ENCODE measurements at regions not wholly inside any gene's neighbourhood (a gene's known extent, or its start where the extent isn't known, plus 50 kb on each side); places are given as distances from the start of the nearest gene placed in this dataset.

- Histone ChIP-seq H3K27me3 (ENCODE audit: control insufficient read depth in 2 of 2, insufficient read depth in 2 of 2, low read length in 2 of 2) (no peaks in the 10 kb centered on the region), H3K4me2 (replicated peaks; ENCODE audit: extremely low read depth, low read length, poor library complexity, severe bottlenecking) (no peak overlapping the region), H2AFZ (ENCODE audit: insufficient read depth, low read depth, low read length, poor library complexity, severe bottlenecking) (no peak overlapping the region), H3K36me3 (replicated peaks in 1 of 2; ENCODE audit: control insufficient read depth in 1 of 2, insufficient read depth in 2 of 2, low read length in 2 of 2) (no peaks in the 10 kb centered on the region), H3K9ac (ENCODE audit: insufficient read depth, low read length, poor library complexity, severe bottlenecking) (no peak overlapping the region), H3K79me2 (ENCODE audit: insufficient read depth, low read length) (no peaks in the 10 kb centered on the region), H3K9me3 (replicated peaks in 1 of 2; ENCODE audit: control insufficient read depth in 1 of 2, insufficient read depth in 1 of 2, low read length in 2 of 2) (no peaks in the 10 kb centered on the region), H3K4me1 (ENCODE audit: control insufficient read depth in 1 of 2, insufficient read depth in 2 of 2, low read length in 2 of 2) (no peaks in the 10 kb centered on the region), H4K20me1 (ENCODE audit: insufficient read depth, low read length) (no peaks in the 10 kb centered on the region), H3K27ac (ENCODE audit: low read depth in 1 of 2, low read length in 2 of 2) (no peak overlapping the region), H3K4me3 (replicated peaks in 1 of 3; ENCODE audit: low read depth in 2 of 3, low read length in 3 of 3) (no peak overlapping the region)
- H3K9me3 Mint-ChIP-seq, result peaks cover 0 to 8% (median 1%) of the 10 kb centered on the region in 7 donors
- WGBS (ENCODE audit: insufficient coverage), result 86% methylated on average over 4 of the region's 8 CpGs
- no peak for DNase-seq
- H3K27me3 Mint-ChIP-seq (ENCODE audit: low read depth in 3 of 3), result peaks cover 0 to 2% (median 0%) of the 10 kb centered on the region in 3 donors
- no peaks in the 10 kb centered on the region for H3K36me3 Mint-ChIP-seq
- H3K4me3 Mint-ChIP-seq, result no peak overlapping the region
- H3K27ac Mint-ChIP-seq, result no peak overlapping the region
- no peaks in the 10 kb centered on the region for H3K4me1 Mint-ChIP-seq
- intact Hi-C loops (cut with micrococcal nuclease), result no loop called here
- TF ChIP-seq CTCF (IDR thresholded peaks at IDR 0.05), result no peak
Observed at GRCh38 chr13:99750951-99751350, 220.6 kb downstream of the ZIC5 start.

GRCh38 chr13:99749271-99750019 is 222.1 kb downstream of the ZIC5 start:
- no peaks in the 10 kb centered on the region for H3K4me1 ChIP-seq (ENCODE audit: control insufficient read depth in 1 of 2, insufficient read depth in 2 of 2, low read length in 2 of 2)
- H3K9me3 ChIP-seq (replicated peaks in 1 of 2; ENCODE audit: control insufficient read depth in 1 of 2, insufficient read depth in 1 of 2, low read length in 2 of 2), result no peaks in the 10 kb centered on the region
- H3K27me3 ChIP-seq (ENCODE audit: control insufficient read depth in 2 of 2, insufficient read depth in 2 of 2, low read length in 2 of 2), result no peaks in the 10 kb centered on the region
- H3K4me3 Mint-ChIP-seq, result no peak overlapping the region
- H3K36me3 Mint-ChIP-seq, result no peaks in the 10 kb centered on the region
- no peak overlapping the region for H3K4me2 ChIP-seq (replicated peaks; ENCODE audit: extremely low read depth, low read length, poor library complexity, severe bottlenecking)
- no peaks in the 10 kb centered on the region for H3K79me2 ChIP-seq (ENCODE audit: insufficient read depth, low read length)
- WGBS (ENCODE audit: insufficient coverage), result 97% methylated on average over 9 of the region's 11 CpGs
- H3K9me3 Mint-ChIP-seq, result peaks cover 0 to 4% (median 1%) of the 10 kb centered on the region in 7 donors
- H2AFZ ChIP-seq (ENCODE audit: insufficient read depth, low read depth, low read length, poor library complexity, severe bottlenecking), result no peak overlapping the region
- TF ChIP-seq CTCF (IDR thresholded peaks at IDR 0.05), result no peak
- H3K36me3 ChIP-seq (replicated peaks in 1 of 2; ENCODE audit: control insufficient read depth in 1 of 2, insufficient read depth in 2 of 2, low read length in 2 of 2), result no peaks in the 10 kb centered on the region
- H3K9ac ChIP-seq (ENCODE audit: insufficient read depth, low read length, poor library complexity, severe bottlenecking), result no peak overlapping the region
- no peak overlapping the region for H3K4me3 ChIP-seq (replicated peaks in 1 of 3; ENCODE audit: low read depth in 2 of 3, low read length in 3 of 3)
- peaks cover 0 to 2% (median 0%) of the 10 kb centered on the region in 3 donors for H3K27me3 Mint-ChIP-seq (ENCODE audit: low read depth in 3 of 3)
- no peaks in the 10 kb centered on the region for H3K4me1 Mint-ChIP-seq
- no peak overlapping the region for H3K27ac Mint-ChIP-seq
- H4K20me1 ChIP-seq (ENCODE audit: insufficient read depth, low read length), result no peaks in the 10 kb centered on the region
- DNase-seq, result no peak
- no peak overlapping the region for H3K27ac ChIP-seq (ENCODE audit: low read depth in 1 of 2, low read length in 2 of 2)
- intact Hi-C loops (cut with micrococcal nuclease), result no loop called here
